ENCODE measurements at regions not wholly inside any gene's neighbourhood (a gene's known extent, or its start where the extent isn't known, plus 50 kb on each side); places are given as distances from the start of the nearest gene placed in this dataset.

DNA sequence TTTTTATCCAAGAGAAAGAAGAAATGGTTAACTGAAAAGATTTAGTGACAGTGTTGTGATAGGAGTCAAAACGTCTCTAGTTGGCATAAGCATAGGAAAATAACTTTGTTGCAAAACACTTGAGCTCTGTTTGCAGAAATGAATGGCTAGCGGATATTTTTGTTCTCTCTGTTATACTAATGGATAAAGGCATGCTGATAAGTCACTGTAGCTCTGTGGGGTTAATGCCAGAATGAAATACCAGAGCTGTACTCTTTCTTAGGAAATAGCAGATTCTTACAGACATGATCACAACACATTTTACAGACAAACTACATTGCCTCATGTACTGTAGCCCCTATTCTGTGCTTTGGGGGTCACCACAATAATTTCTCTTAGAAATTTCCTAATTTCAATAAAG, 202.8 kb downstream of the DMRTA1 start:
- WGBS, 2 experiments (ENCODE audit: extremely low coverage in 2 of 2, insufficient read length in 1 of 2): no CpG with 5 or more reads among the region's 2 CpGs
- H3K27ac ChIP-seq (ENCODE audit: insufficient read depth, low read length): no peak overlapping the region
- no peaks in the 10 kb centered on the region for H3K9me1 ChIP-seq (ENCODE audit: insufficient read depth, low read length)

More for the DNA sequence above, 202.8 kb downstream of the DMRTA1 start:
- Histone ChIP-seq H3K18ac (ENCODE audit: low read depth, low read length) (no peak overlapping the region), H3K9me3 (ENCODE audit: control insufficient read depth, insufficient read depth, low read length) (no peaks in the 10 kb centered on the region), H4K20me1 (ENCODE audit: insufficient read depth, low read length) (no peaks in the 10 kb centered on the region), H2AFZ (replicated peaks; ENCODE audit: low read length, poor library complexity) (no peak overlapping the region), H2BK20ac (ENCODE audit: low read depth, low read length) (no peak overlapping the region), H2BK15ac (ENCODE audit: low read depth, low read length) (no peak overlapping the region), H4K8ac (ENCODE audit: low read depth in 2 of 2, low read length in 2 of 2) (no peak overlapping the region), H2BK120ac (ENCODE audit: low read depth, low read length) (no peak overlapping the region), H3K4me3 (ENCODE audit: insufficient read depth, low read depth, low read length) (no peak overlapping the region), H4K91ac (ENCODE audit: insufficient read depth, low read depth, low read length) (no peak overlapping the region), H4K5ac (ENCODE audit: low read depth, low read length) (no peak overlapping the region), H3K56ac (ENCODE audit: extremely low read depth, insufficient read depth, low read length) (no peak overlapping the region), H3K27me3 (ENCODE audit: control insufficient read depth, insufficient read depth, low read length) (no peaks in the 10 kb centered on the region), H3K23ac (ENCODE audit: low read depth, low read length) (no peak overlapping the region), H2AK9ac (replicated peaks; ENCODE audit: low read depth, low read length, poor library complexity) (no peak overlapping the region), H3K4me1 (ENCODE audit: control insufficient read depth, insufficient read depth, low read length) (no peaks in the 10 kb centered on the region), H3K4ac (ENCODE audit: low read depth, low read length) (no peak overlapping the region), H2BK5ac (ENCODE audit: low read depth, low read length, poor library complexity, severe bottlenecking) (no peak overlapping the region), H3K36me3 (ENCODE audit: control insufficient read depth, insufficient read depth, low read length) (no peaks in the 10 kb centered on the region), H2AK5ac (ENCODE audit: low read depth, low read length) (no peak overlapping the region), H3K9ac (ENCODE audit: low read depth, low read length) (no peak overlapping the region), H3K14ac (replicated peaks; ENCODE audit: low read depth, low read length) (no peak overlapping the region), H3K4me2 (ENCODE audit: low read depth, low read length) (no peak overlapping the region), H3K79me1 (ENCODE audit: low read depth in 1 of 2, low read length in 2 of 2) (no peaks in the 10 kb centered on the region)
- intact Hi-C loops (cut with micrococcal nuclease): no loop called here
- BruUV-seq (replicated peaks): no TSS peak
- dilution Hi-C loops (cut with HindIII; ENCODE audit: low sequenced_read_pairs, unreplicated experiment): no loop called here
- in situ Hi-C loops (cut with MboI; ENCODE audit: low sequenced_read_pairs): no loop called here
- no peak for TF ChIP-seq NFE2L2 (IDR thresholded peaks at IDR 0.05; ENCODE audit: low read depth, low read length)
- no peak for TF ChIP-seq MAZ (IDR thresholded peaks at IDR 0.05; ENCODE audit: borderline replicate concordance, low read depth, low read length)
- TF ChIP-seq CHD1 (IDR thresholded peaks at IDR 0.05; ENCODE audit: low read depth, low read length): no peak
- TF ChIP-seq RFX5 (IDR thresholded peaks at IDR 0.05; ENCODE audit: low read depth, low read length): no peak
- no peak for TF ChIP-seq BHLHE40 (IDR thresholded peaks at IDR 0.05; ENCODE audit: low read depth, low read length)
- no peak for TF ChIP-seq SMC3 (IDR thresholded peaks at IDR 0.05; ENCODE audit: low read depth, low read length)
- no peak for TF ChIP-seq POLR2A (IDR thresholded peaks at IDR 0.05; ENCODE audit: low read depth, low read length)
- TF ChIP-seq, protein P1, sequence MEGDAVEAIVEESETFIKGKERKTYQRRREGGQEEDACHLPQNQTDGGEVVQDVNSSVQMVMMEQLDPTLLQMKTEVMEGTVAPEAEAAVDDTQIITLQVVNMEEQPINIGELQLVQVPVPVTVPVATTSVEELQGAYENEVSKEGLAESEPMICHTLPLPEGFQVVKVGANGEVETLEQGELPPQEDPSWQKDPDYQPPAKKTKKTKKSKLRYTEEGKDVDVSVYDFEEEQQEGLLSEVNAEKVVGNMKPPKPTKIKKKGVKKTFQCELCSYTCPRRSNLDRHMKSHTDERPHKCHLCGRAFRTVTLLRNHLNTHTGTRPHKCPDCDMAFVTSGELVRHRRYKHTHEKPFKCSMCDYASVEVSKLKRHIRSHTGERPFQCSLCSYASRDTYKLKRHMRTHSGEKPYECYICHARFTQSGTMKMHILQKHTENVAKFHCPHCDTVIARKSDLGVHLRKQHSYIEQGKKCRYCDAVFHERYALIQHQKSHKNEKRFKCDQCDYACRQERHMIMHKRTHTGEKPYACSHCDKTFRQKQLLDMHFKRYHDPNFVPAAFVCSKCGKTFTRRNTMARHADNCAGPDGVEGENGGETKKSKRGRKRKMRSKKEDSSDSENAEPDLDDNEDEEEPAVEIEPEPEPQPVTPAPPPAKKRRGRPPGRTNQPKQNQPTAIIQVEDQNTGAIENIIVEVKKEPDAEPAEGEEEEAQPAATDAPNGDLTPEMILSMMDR (conservative IDR thresholded peaks at IDR 0.05; ENCODE audit: low read depth, low read length): no peak
- TF ChIP-seq, protein P2, sequence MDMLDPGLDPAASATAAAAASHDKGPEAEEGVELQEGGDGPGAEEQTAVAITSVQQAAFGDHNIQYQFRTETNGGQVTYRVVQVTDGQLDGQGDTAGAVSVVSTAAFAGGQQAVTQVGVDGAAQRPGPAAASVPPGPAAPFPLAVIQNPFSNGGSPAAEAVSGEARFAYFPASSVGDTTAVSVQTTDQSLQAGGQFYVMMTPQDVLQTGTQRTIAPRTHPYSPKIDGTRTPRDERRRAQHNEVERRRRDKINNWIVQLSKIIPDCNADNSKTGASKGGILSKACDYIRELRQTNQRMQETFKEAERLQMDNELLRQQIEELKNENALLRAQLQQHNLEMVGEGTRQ (IDR thresholded peaks at IDR 0.05; ENCODE audit: low read depth, low read length): no peak
- no peak for TF ChIP-seq MXI1 (IDR thresholded peaks at IDR 0.05; ENCODE audit: borderline replicate concordance, low read depth, low read length)
- TF ChIP-seq MAFK (IDR thresholded peaks at IDR 0.05; ENCODE audit: low read depth, low read length): no peak
- TF ChIP-seq, protein P3, sequence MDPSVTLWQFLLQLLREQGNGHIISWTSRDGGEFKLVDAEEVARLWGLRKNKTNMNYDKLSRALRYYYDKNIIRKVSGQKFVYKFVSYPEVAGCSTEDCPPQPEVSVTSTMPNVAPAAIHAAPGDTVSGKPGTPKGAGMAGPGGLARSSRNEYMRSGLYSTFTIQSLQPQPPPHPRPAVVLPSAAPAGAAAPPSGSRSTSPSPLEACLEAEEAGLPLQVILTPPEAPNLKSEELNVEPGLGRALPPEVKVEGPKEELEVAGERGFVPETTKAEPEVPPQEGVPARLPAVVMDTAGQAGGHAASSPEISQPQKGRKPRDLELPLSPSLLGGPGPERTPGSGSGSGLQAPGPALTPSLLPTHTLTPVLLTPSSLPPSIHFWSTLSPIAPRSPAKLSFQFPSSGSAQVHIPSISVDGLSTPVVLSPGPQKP (IDR thresholded peaks at IDR 0.05; ENCODE audit: borderline replicate concordance, low read depth, low read length): no peak
- POLR2A ChIA-PET (ENCODE audit: unreplicated experiment): no interaction called here
- CTCF ChIA-PET: interaction anchor here (0.6 to 1.0 kb wide), 2 partner anchors 10 to 464 kb away, joined by 3 read pairs; no protein-coding TSS in a partner anchor
- ATAC-seq (ENCODE audit: low read depth) (no peak), DNase-seq (peak; percentile 25)

All from IMR-90 (cell line).